ENCODE measurements at regions not wholly inside any gene's neighbourhood (a gene's known extent, or its start where the extent isn't known, plus 50 kb on each side); places are given as distances from the start of the nearest gene placed in this dataset.

- Histone ChIP-seq H3K4me3 (no peak overlapping the region), H3K4me1 (no peaks in the 10 kb centered on the region), H3K27ac (no peak overlapping the region), H3K27me3 (no peaks in the 10 kb centered on the region), H3K9me3 (no peaks in the 10 kb centered on the region), H3K36me3 (no peaks in the 10 kb centered on the region)
- TF ChIP-seq, protein P1, sequence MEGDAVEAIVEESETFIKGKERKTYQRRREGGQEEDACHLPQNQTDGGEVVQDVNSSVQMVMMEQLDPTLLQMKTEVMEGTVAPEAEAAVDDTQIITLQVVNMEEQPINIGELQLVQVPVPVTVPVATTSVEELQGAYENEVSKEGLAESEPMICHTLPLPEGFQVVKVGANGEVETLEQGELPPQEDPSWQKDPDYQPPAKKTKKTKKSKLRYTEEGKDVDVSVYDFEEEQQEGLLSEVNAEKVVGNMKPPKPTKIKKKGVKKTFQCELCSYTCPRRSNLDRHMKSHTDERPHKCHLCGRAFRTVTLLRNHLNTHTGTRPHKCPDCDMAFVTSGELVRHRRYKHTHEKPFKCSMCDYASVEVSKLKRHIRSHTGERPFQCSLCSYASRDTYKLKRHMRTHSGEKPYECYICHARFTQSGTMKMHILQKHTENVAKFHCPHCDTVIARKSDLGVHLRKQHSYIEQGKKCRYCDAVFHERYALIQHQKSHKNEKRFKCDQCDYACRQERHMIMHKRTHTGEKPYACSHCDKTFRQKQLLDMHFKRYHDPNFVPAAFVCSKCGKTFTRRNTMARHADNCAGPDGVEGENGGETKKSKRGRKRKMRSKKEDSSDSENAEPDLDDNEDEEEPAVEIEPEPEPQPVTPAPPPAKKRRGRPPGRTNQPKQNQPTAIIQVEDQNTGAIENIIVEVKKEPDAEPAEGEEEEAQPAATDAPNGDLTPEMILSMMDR (IDR thresholded peaks at IDR 0.05), result no peak
- TF ChIP-seq POLR2AphosphoS5 (IDR thresholded peaks at IDR 0.05), result no peak
- no peak for TF ChIP-seq POLR2A (IDR thresholded peaks at IDR 0.05)
- no peak for TF ChIP-seq EP300 (IDR thresholded peaks at IDR 0.05)
- 76 to 87% methylated on average over 3 of the region's 3 CpGs for WGBS, 2 donors
- intact Hi-C loops (cut with DNase I), result no loop called here
- DNase-seq, result no peak
Observed at GRCh38 chr3:5305684-5305989, 118.1 kb downstream of the EDEM1 start.

DNA sequence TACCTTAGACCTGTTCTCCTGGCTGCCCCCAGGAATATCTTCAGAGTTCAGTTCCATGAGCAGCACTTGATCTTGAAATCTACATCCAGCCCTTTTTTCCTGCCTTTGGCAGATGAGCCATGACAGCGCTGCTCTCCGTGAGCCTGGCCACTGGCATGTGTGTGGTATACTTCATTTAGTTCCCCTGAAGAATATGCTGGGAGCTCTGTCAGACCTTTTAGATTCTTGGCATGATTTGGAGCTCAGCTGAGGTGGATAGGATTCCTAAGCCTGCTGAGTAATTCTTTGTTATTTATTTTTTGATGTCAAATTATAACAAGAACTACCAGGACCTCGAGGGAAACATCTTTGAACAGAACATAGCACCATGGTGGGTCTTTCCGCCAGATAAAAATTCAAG is 121.7 kb downstream of the EDEM1 start:
- Histone ChIP-seq H3K4me1 (no peaks in the 10 kb centered on the region), H3K27ac (no peak overlapping the region), H3K9me3 (no peaks in the 10 kb centered on the region), H3K4me3 (no peak overlapping the region), H3K36me3 (no peaks in the 10 kb centered on the region), H3K27me3 (no peaks in the 10 kb centered on the region)
- 69 to 83% methylated on average over 4 of the region's 4 CpGs for WGBS, 2 donors
- intact Hi-C loops (cut with DNase I), result no loop called here
- TF ChIP-seq EP300 (IDR thresholded peaks at IDR 0.05), result no peak
- TF ChIP-seq, protein P1 (IDR thresholded peaks at IDR 0.05), result no peak
- no peak for DNase-seq

GRCh38 chr3:5309602-5310001 is 122.1 kb downstream of the EDEM1 start:
- no peaks in the 10 kb centered on the region for H3K27me3 ChIP-seq
- TF ChIP-seq EP300 (IDR thresholded peaks at IDR 0.05) (no peak), POLR2AphosphoS5 (IDR thresholded peaks at IDR 0.05) (no peak), POLR2A (IDR thresholded peaks at IDR 0.05) (no peak)
- TF ChIP-seq, protein P1 (IDR thresholded peaks at IDR 0.05), result no peak
- WGBS, 2 donors, result 16 to 66% methylated on average over 3 of the region's 3 CpGs
- intact Hi-C loops (cut with DNase I), result no loop called here
- H3K36me3 ChIP-seq, result no peaks in the 10 kb centered on the region
- H3K27ac ChIP-seq, result no peak overlapping the region
- DNase-seq, result no peak
- no peak overlapping the region for H3K4me3 ChIP-seq
- H3K4me1 ChIP-seq, result no peaks in the 10 kb centered on the region
- no peaks in the 10 kb centered on the region for H3K9me3 ChIP-seq

DNA sequence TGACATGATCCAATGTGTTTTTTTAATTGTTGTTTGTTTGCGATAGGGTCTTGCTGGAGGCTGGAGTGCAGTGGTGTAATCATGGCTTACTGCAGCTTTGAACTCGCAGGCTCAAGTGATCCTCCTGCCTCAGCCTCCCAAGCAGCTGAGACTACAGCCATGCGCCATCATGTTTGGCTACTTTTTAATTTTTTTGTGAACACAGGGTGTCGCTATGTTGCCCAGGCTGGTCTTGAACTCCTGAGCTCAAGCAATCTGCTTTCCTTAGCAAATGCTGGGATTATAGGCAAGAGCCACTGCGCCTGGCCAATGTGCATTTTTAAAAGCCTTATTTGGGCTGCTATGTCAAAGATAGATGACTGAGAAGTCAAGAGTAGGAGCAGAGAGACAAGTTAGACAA is 123.0 kb downstream of the EDEM1 start:
- no peaks in the 10 kb centered on the region for H3K27me3 ChIP-seq
- no peak overlapping the region for H3K4me3 ChIP-seq
- H3K36me3 ChIP-seq, result no peaks in the 10 kb centered on the region
- no peaks in the 10 kb centered on the region for H3K4me1 ChIP-seq
- no peak overlapping the region for H3K27ac ChIP-seq
- intact Hi-C loops (cut with DNase I), result no loop called here
- H3K9me3 ChIP-seq, result no peaks in the 10 kb centered on the region
- 96 to 98% methylated on average over 5 of the region's 5 CpGs for WGBS, 2 donors
- DNase-seq, result no peak
- TF ChIP-seq, protein P1 (IDR thresholded peaks at IDR 0.05), result no peak
- TF ChIP-seq EP300 (IDR thresholded peaks at IDR 0.05) (no peak), POLR2A (IDR thresholded peaks at IDR 0.05) (no peak), POLR2AphosphoS5 (IDR thresholded peaks at IDR 0.05) (no peak)

GRCh38 chr3:5312290-5312689 is 124.8 kb downstream of the EDEM1 start:
- Histone ChIP-seq H3K27me3 (no peaks in the 10 kb centered on the region), H3K4me3 (no peak overlapping the region), H3K27ac (no peak overlapping the region), H3K4me1 (no peaks in the 10 kb centered on the region), H3K9me3 (no peaks in the 10 kb centered on the region), H3K36me3 (no peaks in the 10 kb centered on the region)
- no peak for DNase-seq
- TF ChIP-seq EP300 (IDR thresholded peaks at IDR 0.05) (no peak), POLR2AphosphoS5 (IDR thresholded peaks at IDR 0.05) (no peak), POLR2A (IDR thresholded peaks at IDR 0.05) (no peak)
- TF ChIP-seq, protein P1 (IDR thresholded peaks at IDR 0.05), result no peak
- intact Hi-C loops (cut with DNase I), result no loop called here
- WGBS, 2 donors, result 88 to 90% methylated on average over 3 of the region's 3 CpGs
